ENCODE measurements at regions not wholly inside any gene's neighbourhood (a gene's known extent, or its start where the extent isn't known, plus 50 kb on each side); places are given as distances from the start of the nearest gene placed in this dataset.

- H3K27ac ChIP-seq, result no peak overlapping the region
- no peaks in the 10 kb centered on the region for H3K79me2 ChIP-seq (ENCODE audit: low read depth)
- no peak overlapping the region for H3K4me3 Mint-ChIP-seq
- no peaks in the 10 kb centered on the region for H3K9me3 Mint-ChIP-seq
- H4K20me1 ChIP-seq (ENCODE audit: low read depth), result no peaks in the 10 kb centered on the region
- H3K36me3 Mint-ChIP-seq, result no peaks in the 10 kb centered on the region
- H3K4me1 ChIP-seq, result peaks cover 4% of the 10 kb centered on the region
- H3K27me3 Mint-ChIP-seq (ENCODE audit: insufficient read depth, low read depth), result peaks cover 2% of the 10 kb centered on the region
- peaks cover 8% of the 10 kb centered on the region for H3K4me1 Mint-ChIP-seq
- no peaks in the 10 kb centered on the region for H3K9me3 ChIP-seq (ENCODE audit: low read depth)
- no peak overlapping the region for H3K4me3 ChIP-seq
- DNase-seq (ENCODE audit: low spot score), result no peak
- no peak overlapping the region for H2AFZ ChIP-seq (replicated peaks)
- H3K9ac ChIP-seq, result no peak overlapping the region
- H3F3A ChIP-seq (ENCODE audit: low read depth), result no peaks in the 10 kb centered on the region
- no peaks in the 10 kb centered on the region for H3K36me3 ChIP-seq
- H3K4me2 ChIP-seq, result no peak overlapping the region
- H3K27me3 ChIP-seq, result no peaks in the 10 kb centered on the region
- H3K27ac Mint-ChIP-seq, result no peak overlapping the region
- no peak for TF ChIP-seq EZH2phosphoT487 (IDR thresholded peaks at IDR 0.05)
- no peak for TF ChIP-seq EZH2 (IDR thresholded peaks at IDR 0.05)
- TF ChIP-seq, protein P1, sequence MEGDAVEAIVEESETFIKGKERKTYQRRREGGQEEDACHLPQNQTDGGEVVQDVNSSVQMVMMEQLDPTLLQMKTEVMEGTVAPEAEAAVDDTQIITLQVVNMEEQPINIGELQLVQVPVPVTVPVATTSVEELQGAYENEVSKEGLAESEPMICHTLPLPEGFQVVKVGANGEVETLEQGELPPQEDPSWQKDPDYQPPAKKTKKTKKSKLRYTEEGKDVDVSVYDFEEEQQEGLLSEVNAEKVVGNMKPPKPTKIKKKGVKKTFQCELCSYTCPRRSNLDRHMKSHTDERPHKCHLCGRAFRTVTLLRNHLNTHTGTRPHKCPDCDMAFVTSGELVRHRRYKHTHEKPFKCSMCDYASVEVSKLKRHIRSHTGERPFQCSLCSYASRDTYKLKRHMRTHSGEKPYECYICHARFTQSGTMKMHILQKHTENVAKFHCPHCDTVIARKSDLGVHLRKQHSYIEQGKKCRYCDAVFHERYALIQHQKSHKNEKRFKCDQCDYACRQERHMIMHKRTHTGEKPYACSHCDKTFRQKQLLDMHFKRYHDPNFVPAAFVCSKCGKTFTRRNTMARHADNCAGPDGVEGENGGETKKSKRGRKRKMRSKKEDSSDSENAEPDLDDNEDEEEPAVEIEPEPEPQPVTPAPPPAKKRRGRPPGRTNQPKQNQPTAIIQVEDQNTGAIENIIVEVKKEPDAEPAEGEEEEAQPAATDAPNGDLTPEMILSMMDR (IDR thresholded peaks at IDR 0.05), result no peak
Observed at GRCh38 chr6:130585587-130585986, 219.8 kb downstream of the TMEM200A start.

DNA sequence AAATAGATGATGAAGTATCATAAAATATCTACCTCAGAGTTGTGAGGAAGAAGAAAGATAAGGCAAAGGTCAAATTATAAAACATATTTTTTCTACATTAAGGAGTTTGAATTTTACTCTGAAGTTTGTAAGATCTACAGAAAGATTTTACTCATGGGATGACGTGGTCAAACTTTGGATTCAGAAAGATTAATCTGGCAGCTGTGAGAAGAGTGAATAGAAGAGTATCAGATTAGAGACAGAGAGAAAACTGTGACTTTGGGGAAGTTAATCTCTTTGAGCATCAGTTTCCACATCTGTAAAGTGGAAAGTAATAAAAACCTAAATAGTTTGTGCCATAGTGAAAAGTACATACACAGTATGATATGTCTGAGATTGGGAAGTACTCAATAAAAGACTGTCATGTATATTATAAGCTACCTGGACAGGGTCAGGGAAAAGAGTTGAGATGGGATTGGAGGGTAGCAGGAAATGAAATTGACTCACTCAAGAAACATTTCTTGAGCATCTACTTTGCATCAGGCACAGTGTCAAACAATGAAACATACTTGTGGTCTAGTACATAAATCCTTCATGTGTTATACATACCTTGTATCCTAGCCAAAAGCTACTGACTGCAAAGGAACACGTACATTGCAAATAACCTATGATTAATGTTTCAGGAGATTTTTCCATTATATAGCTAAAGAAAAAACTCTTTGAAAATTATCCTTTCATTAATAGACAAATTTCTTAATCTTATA lies 222.1 kb downstream of the TMEM200A start:
- no peaks in the 10 kb centered on the region for H3K36me3 ChIP-seq
- H2AFZ ChIP-seq (replicated peaks), result no peak overlapping the region
- no peaks in the 10 kb centered on the region for H4K20me1 ChIP-seq (ENCODE audit: low read depth)
- Mint-ChIP-seq H3K4me1 (peaks cover 8% of the 10 kb centered on the region), H3K27me3 (ENCODE audit: insufficient read depth, low read depth) (peaks cover 6% of the 10 kb centered on the region), H3K4me3 (no peak overlapping the region), H3K27ac (no peak overlapping the region), H3K9me3 (peaks cover 5% of the 10 kb centered on the region), H3K36me3 (no peaks in the 10 kb centered on the region)
- no peaks in the 10 kb centered on the region for H3K9me3 ChIP-seq (ENCODE audit: low read depth)
- H3K79me2 ChIP-seq (ENCODE audit: low read depth), result no peaks in the 10 kb centered on the region
- H3K27ac ChIP-seq, result no peak overlapping the region
- TF ChIP-seq EZH2phosphoT487 (IDR thresholded peaks at IDR 0.05) (no peak), EZH2 (IDR thresholded peaks at IDR 0.05) (no peak)
- TF ChIP-seq, protein P1 (IDR thresholded peaks at IDR 0.05), result no peak
- no peaks in the 10 kb centered on the region for H3K27me3 ChIP-seq
- no peaks in the 10 kb centered on the region for H3F3A ChIP-seq (ENCODE audit: low read depth)
- no peak overlapping the region for H3K4me3 ChIP-seq
- H3K9ac ChIP-seq, result no peak overlapping the region
- DNase-seq (ENCODE audit: low spot score), result no peak
- no peak overlapping the region for H3K4me2 ChIP-seq
- H3K4me1 ChIP-seq, result peaks cover 4% of the 10 kb centered on the region

- no peaks in the 10 kb centered on the region for H3K27me3 ChIP-seq
- no peaks in the 10 kb centered on the region for H3K36me3 Mint-ChIP-seq
- H3K9ac ChIP-seq, result no peak overlapping the region
- no peaks in the 10 kb centered on the region for H3F3A ChIP-seq (ENCODE audit: low read depth)
- peaks cover 3% of the 10 kb centered on the region for H3K27me3 Mint-ChIP-seq (ENCODE audit: insufficient read depth, low read depth)
- H3K4me1 Mint-ChIP-seq, result peaks cover 9% of the 10 kb centered on the region
- peaks cover 5% of the 10 kb centered on the region for H3K9me3 Mint-ChIP-seq
- no peak for DNase-seq (ENCODE audit: low spot score)
- no peaks in the 10 kb centered on the region for H3K36me3 ChIP-seq
- no peak overlapping the region for H3K4me3 Mint-ChIP-seq
- no peak overlapping the region for H3K4me3 ChIP-seq
- no peaks in the 10 kb centered on the region for H3K9me3 ChIP-seq (ENCODE audit: low read depth)
- H4K20me1 ChIP-seq (ENCODE audit: low read depth), result no peaks in the 10 kb centered on the region
- H3K4me2 ChIP-seq, result no peak overlapping the region
- TF ChIP-seq, protein P1 (IDR thresholded peaks at IDR 0.05), result no peak
- TF ChIP-seq EZH2 (IDR thresholded peaks at IDR 0.05), result no peak
- no peak for TF ChIP-seq EZH2phosphoT487 (IDR thresholded peaks at IDR 0.05)
- H2AFZ ChIP-seq (replicated peaks), result no peak overlapping the region
- no peaks in the 10 kb centered on the region for H3K4me1 ChIP-seq
- H3K27ac ChIP-seq, result no peak overlapping the region
- no peak overlapping the region for H3K27ac Mint-ChIP-seq
- no peaks in the 10 kb centered on the region for H3K79me2 ChIP-seq (ENCODE audit: low read depth)
Observed at GRCh38 chr6:130593200-130593599, 227.4 kb downstream of the TMEM200A start.
